ENCODE measurements at regions not wholly inside any gene's neighbourhood (a gene's known extent, or its start where the extent isn't known, plus 50 kb on each side); places are given as distances from the start of the nearest gene placed in this dataset.

GRCh38 chr18:51516478-51517038 is 319.1 kb upstream of the MEX3C start:
- no peak overlapping the region for H3K4me2 ChIP-seq (ENCODE audit: extremely low read depth, insufficient read depth, low read length)
- no peak overlapping the region for H3K27ac ChIP-seq (ENCODE audit: insufficient read depth, low read length)
- no peak for TF ChIP-seq EZH2 (IDR thresholded peaks at IDR 0.05; ENCODE audit: low read length, missing control alignments)
- TF ChIP-seq CTCF (conservative IDR thresholded peaks at IDR 0.05 in 1 of 2, IDR thresholded peaks at IDR 0.05 in 1 of 2; ENCODE audit: low read depth in 1 of 2, low read length in 2 of 2): no peak
- no peaks in the 10 kb centered on the region for H3K36me3 ChIP-seq (ENCODE audit: control insufficient read depth, insufficient read depth, low read length)
- H3K27me3 ChIP-seq (ENCODE audit: control insufficient read depth, insufficient read depth, low read length): no peaks in the 10 kb centered on the region
- no peak overlapping the region for H3K9ac ChIP-seq (ENCODE audit: insufficient read depth, low read length)
- H2AFZ ChIP-seq (ENCODE audit: low read length): no peak overlapping the region
- no peak overlapping the region for H3K4me3 ChIP-seq (replicated peaks in 1 of 4; ENCODE audit: control extremely low read depth in 1 of 4, insufficient read depth in 1 of 4, low read depth in 3 of 4, low read length in 4 of 4)
- no peak for DNase-seq (ENCODE audit: low read depth in 2 of 2)
- no peaks in the 10 kb centered on the region for H4K20me1 ChIP-seq (ENCODE audit: control insufficient read depth, extremely low read depth, insufficient read depth, low read length)
- H3K4me1 ChIP-seq (ENCODE audit: control insufficient read depth, extremely low read depth, insufficient read depth, low read length): no peaks in the 10 kb centered on the region
- H3K79me2 ChIP-seq (ENCODE audit: control insufficient read depth, insufficient read depth, low read length): no peaks in the 10 kb centered on the region
- H3K9me3 ChIP-seq (ENCODE audit: control insufficient read depth, insufficient read depth, low read depth, low read length): no peaks in the 10 kb centered on the region

- no peaks in the 10 kb centered on the region for H3K79me2 ChIP-seq (ENCODE audit: control insufficient read depth, insufficient read depth, low read length)
- TF ChIP-seq EZH2 (IDR thresholded peaks at IDR 0.05; ENCODE audit: low read length, missing control alignments) (no peak), CTCF (conservative IDR thresholded peaks at IDR 0.05 in 1 of 2, IDR thresholded peaks at IDR 0.05 in 1 of 2; ENCODE audit: low read depth in 1 of 2, low read length in 2 of 2) (no peak)
- H2AFZ ChIP-seq (ENCODE audit: low read length): no peak overlapping the region
- H3K4me3 ChIP-seq (replicated peaks in 1 of 4; ENCODE audit: control extremely low read depth in 1 of 4, insufficient read depth in 1 of 4, low read depth in 3 of 4, low read length in 4 of 4): no peak overlapping the region
- H3K36me3 ChIP-seq (ENCODE audit: control insufficient read depth, insufficient read depth, low read length): no peaks in the 10 kb centered on the region
- no peak for DNase-seq (ENCODE audit: low read depth in 2 of 2)
- no peaks in the 10 kb centered on the region for H3K27me3 ChIP-seq (ENCODE audit: control insufficient read depth, insufficient read depth, low read length)
- no peaks in the 10 kb centered on the region for H3K9me3 ChIP-seq (ENCODE audit: control insufficient read depth, insufficient read depth, low read depth, low read length)
- H3K27ac ChIP-seq (ENCODE audit: insufficient read depth, low read length): no peak overlapping the region
- no peaks in the 10 kb centered on the region for H4K20me1 ChIP-seq (ENCODE audit: control insufficient read depth, extremely low read depth, insufficient read depth, low read length)
- no peak overlapping the region for H3K9ac ChIP-seq (ENCODE audit: insufficient read depth, low read length)
- no peaks in the 10 kb centered on the region for H3K4me1 ChIP-seq (ENCODE audit: control insufficient read depth, extremely low read depth, insufficient read depth, low read length)
- H3K4me2 ChIP-seq (ENCODE audit: extremely low read depth, insufficient read depth, low read length): no peak overlapping the region
These were observed 322.1 kb upstream of the MEX3C start for GRCh38 chr18:51519571-51519970.

- H3K36me3 ChIP-seq (ENCODE audit: control insufficient read depth, insufficient read depth, low read length): no peaks in the 10 kb centered on the region
- H3K27ac ChIP-seq (ENCODE audit: insufficient read depth, low read length): no peak overlapping the region
- no peak for DNase-seq (ENCODE audit: low read depth in 2 of 2)
- TF ChIP-seq CTCF (conservative IDR thresholded peaks at IDR 0.05 in 1 of 2, IDR thresholded peaks at IDR 0.05 in 1 of 2; ENCODE audit: low read depth in 1 of 2, low read length in 2 of 2) (no peak), EZH2 (IDR thresholded peaks at IDR 0.05; ENCODE audit: low read length, missing control alignments) (no peak)
- no peaks in the 10 kb centered on the region for H4K20me1 ChIP-seq (ENCODE audit: control insufficient read depth, extremely low read depth, insufficient read depth, low read length)
- no peaks in the 10 kb centered on the region for H3K9me3 ChIP-seq (ENCODE audit: control insufficient read depth, insufficient read depth, low read depth, low read length)
- no peak overlapping the region for H2AFZ ChIP-seq (ENCODE audit: low read length)
- no peaks in the 10 kb centered on the region for H3K4me1 ChIP-seq (ENCODE audit: control insufficient read depth, extremely low read depth, insufficient read depth, low read length)
- no peaks in the 10 kb centered on the region for H3K79me2 ChIP-seq (ENCODE audit: control insufficient read depth, insufficient read depth, low read length)
- no peaks in the 10 kb centered on the region for H3K27me3 ChIP-seq (ENCODE audit: control insufficient read depth, insufficient read depth, low read length)
- no peak overlapping the region for H3K4me2 ChIP-seq (ENCODE audit: extremely low read depth, insufficient read depth, low read length)
- H3K4me3 ChIP-seq (replicated peaks in 1 of 4; ENCODE audit: control extremely low read depth in 1 of 4, insufficient read depth in 1 of 4, low read depth in 3 of 4, low read length in 4 of 4): no peak overlapping the region
- no peak overlapping the region for H3K9ac ChIP-seq (ENCODE audit: insufficient read depth, low read length)
These were observed 323.2 kb upstream of the MEX3C start for GRCh38 chr18:51520676-51521180.

Data from fibroblast of lung (primary cell).